ENCODE measurements at regions not wholly inside any gene's neighbourhood (a gene's known extent, or its start where the extent isn't known, plus 50 kb on each side); places are given as distances from the start of the nearest gene placed in this dataset.

- Histone ChIP-seq H3K27me3 (ENCODE audit: control insufficient read depth in 4 of 4, insufficient read depth in 4 of 4, low read length in 3 of 4) (no peaks in the 10 kb centered on the region), H3K4me3 (ENCODE audit: low read depth in 1 of 3, low read length in 3 of 3) (no peak overlapping the region), H3K27ac (ENCODE audit: low read depth in 1 of 2, low read length in 2 of 2) (no peak overlapping the region), H3K9me3 (ENCODE audit: control insufficient read depth in 4 of 4, low read length in 3 of 4) (no peaks in the 10 kb centered on the region), H3K9ac (ENCODE audit: low read depth in 1 of 2, low read length in 2 of 2) (no peak overlapping the region), H3K36me3 (ENCODE audit: control insufficient read depth in 4 of 4, insufficient read depth in 3 of 4, low read depth in 1 of 4, low read length in 3 of 4) (no peaks in the 10 kb centered on the region), H3K4me1 (ENCODE audit: control insufficient read depth in 4 of 4, insufficient read depth in 4 of 4, low read length in 3 of 4) (peaks cover 0 to 4% (median 0%) of the 10 kb centered on the region in 4 donors)
- TF ChIP-seq CTCF (IDR thresholded peaks at IDR 0.05; ENCODE audit: low read depth, low read length, missing input control) (no peak), GABPA (IDR thresholded peaks at IDR 0.05 in 1 of 2, conservative IDR thresholded peaks at IDR 0.05 in 1 of 2) (no peak), RAD21 (IDR thresholded peaks at IDR 0.05) (no peak), TAF1 (conservative IDR thresholded peaks at IDR 0.05) (no peak), NR2F2 (IDR thresholded peaks at IDR 0.05) (no peak), MAX (IDR thresholded peaks at IDR 0.05) (no peak), RXRA (IDR thresholded peaks at IDR 0.05) (no peak), JUND (IDR thresholded peaks at IDR 0.05) (no peak), FOXA2 (IDR thresholded peaks at IDR 0.05) (no peak), HNF4A (conservative IDR thresholded peaks at IDR 0.05) (no peak), ATF3 (IDR thresholded peaks at IDR 0.05) (no peak), ZBTB33 (IDR thresholded peaks at IDR 0.05) (no peak), HNF4G (IDR thresholded peaks at IDR 0.05) (no peak), YY1 (IDR thresholded peaks at IDR 0.05) (no peak), FOXA1 (IDR thresholded peaks at IDR 0.05) (no peak)
- WGBS = 87% methylated on average over 2 of the region's 2 CpGs
- DNase-seq (ENCODE audit: low spot score) = no peak
Measured at GRCh38 chr18:39030124-39030655, 1464.6 kb upstream of the CELF4 start.

GRCh38 chr18:39025531-39025930 lies 1459.9 kb upstream of the CELF4 start:
- no peak for DNase-seq (ENCODE audit: low spot score)
- 42% methylated on average over 2 of the region's 2 CpGs for WGBS

More at GRCh38 chr18:39025531-39025930, 1459.9 kb upstream of the CELF4 start:
- Histone ChIP-seq H3K36me3 (ENCODE audit: control insufficient read depth in 4 of 4, insufficient read depth in 3 of 4, low read depth in 1 of 4, low read length in 3 of 4) (no peaks in the 10 kb centered on the region), H3K9me3 (ENCODE audit: control insufficient read depth in 4 of 4, low read length in 3 of 4) (no peaks in the 10 kb centered on the region), H3K4me3 (ENCODE audit: low read depth in 1 of 3, low read length in 3 of 3) (no peak overlapping the region), H3K4me1 (ENCODE audit: control insufficient read depth in 4 of 4, insufficient read depth in 4 of 4, low read length in 3 of 4) (no peaks in the 10 kb centered on the region), H3K27me3 (ENCODE audit: control insufficient read depth in 4 of 4, insufficient read depth in 4 of 4, low read length in 3 of 4) (no peaks in the 10 kb centered on the region), H3K9ac (ENCODE audit: low read depth in 1 of 2, low read length in 2 of 2) (no peak overlapping the region), H3K27ac (ENCODE audit: low read depth in 1 of 2, low read length in 2 of 2) (no peak overlapping the region)
- TF ChIP-seq RXRA (IDR thresholded peaks at IDR 0.05) = no peak
- no peak for TF ChIP-seq GABPA (IDR thresholded peaks at IDR 0.05 in 1 of 2, conservative IDR thresholded peaks at IDR 0.05 in 1 of 2)
- no peak for TF ChIP-seq ZBTB33 (IDR thresholded peaks at IDR 0.05)

Data from liver (tissue), 8 donors.